Esophagus muscularis mucosa (tissue), 4 donors: ENCODE measurements at regions not wholly inside any gene's neighbourhood (a gene's known extent, or its start where the extent isn't known, plus 50 kb on each side); places are given as distances from the start of the nearest gene placed in this dataset.
A peak's percentile ranks its signal among the peaks of the same experiment; 100 is the strongest.

Experiments
- DNase-seq: peaks from one replicate; pipeline ENCODE4 v3.0.0-alpha.2; 2017; ENCODE audit errors: extremely low spot score
- H3K27ac ChIP-seq, 4 donors: fragments of 200-600 bp; sonication (generic); replicated peaks in 1 of 4; 1 replicate in 3 of 4; 2 replicates in 1 of 4; pipeline ENCODE4 v1.5.1; 2016 to 2019; ENCODE audit warnings: mild to moderate bottlenecking in 1 of 4
- H3K27me3 ChIP-seq, 4 donors: fragments of 200-600 bp; sonication (generic); one replicate each; pipeline versions ENCODE4 v1.5.1 to v1.6.0; 2016 to 2019
- H3K36me3 ChIP-seq, 4 donors: fragments of 200-600 bp; sonication (generic); one replicate each; pipeline ENCODE4 v1.5.1; 2016 to 2019
- H3K4me1 ChIP-seq, 4 donors: fragments of 200-600 bp; sonication (generic); one replicate each; pipeline ENCODE4 v1.5.1; 2016 to 2019
- H3K4me3 ChIP-seq, 4 donors: fragments of 200-600 bp; sonication (generic); 1 replicate in 2 of 4; 2 replicates in 2 of 4; pipeline ENCODE4 v1.5.1; 2016 to 2019; ENCODE audit warnings: mild to moderate bottlenecking in 4 of 4, moderate library complexity in 1 of 4
- H3K9me3 ChIP-seq, 4 donors: fragments of 200-600 bp; sonication (generic); 1 replicate in 3 of 4; 2 replicates in 1 of 4; pipeline ENCODE4 v1.5.1; 2016 to 2019
- CTCF ChIP-seq, 3 experiments: fragments of 200-600 bp in 2 of 3; fragments of 450-650 bp in 1 of 3; sonication (generic) in 2 of 3; IDR thresholded peaks; one replicate each; pipeline ENCODE4 v1.5.1; 2017 to 2019; ENCODE audit warnings: antibody characterized with exemption in 3 of 3, mild to moderate bottlenecking in 2 of 3, moderate library complexity in 1 of 3
- EP300 ChIP-seq: sonication (generic); formaldehyde crosslinking; IDR thresholded peaks from one replicate; pipeline ENCODE4 v1.6.1; 2017; ENCODE audit warnings: antibody characterized with exemption
- POLR2A ChIP-seq: fragments of 450-650 bp; IDR thresholded peaks from one replicate; pipeline ENCODE4 v1.6.1; 2017; ENCODE audit warnings: antibody characterized with exemption, moderate library complexity, mild to moderate bottlenecking, low read depth
- POLR2AphosphoS5 ChIP-seq, 2 donors: sonication (generic); formaldehyde crosslinking; IDR thresholded peaks; one replicate each; pipeline ENCODE4 v1.6.1; 2017; ENCODE audit warnings: antibody characterized with exemption in 2 of 2
- WGBS: methylation state at CpG from one replicate; pipeline ENCODE4 v1.1.5; 2018; 5-methylcytosine and 5-hydroxymethylcytosine counted together
- intact Hi-C: fragments of 100-400 bp; cut with DNase I; formaldehyde crosslinking; loops from one replicate; pipeline ENCODE4 v1.15.1; 2023

DNA sequence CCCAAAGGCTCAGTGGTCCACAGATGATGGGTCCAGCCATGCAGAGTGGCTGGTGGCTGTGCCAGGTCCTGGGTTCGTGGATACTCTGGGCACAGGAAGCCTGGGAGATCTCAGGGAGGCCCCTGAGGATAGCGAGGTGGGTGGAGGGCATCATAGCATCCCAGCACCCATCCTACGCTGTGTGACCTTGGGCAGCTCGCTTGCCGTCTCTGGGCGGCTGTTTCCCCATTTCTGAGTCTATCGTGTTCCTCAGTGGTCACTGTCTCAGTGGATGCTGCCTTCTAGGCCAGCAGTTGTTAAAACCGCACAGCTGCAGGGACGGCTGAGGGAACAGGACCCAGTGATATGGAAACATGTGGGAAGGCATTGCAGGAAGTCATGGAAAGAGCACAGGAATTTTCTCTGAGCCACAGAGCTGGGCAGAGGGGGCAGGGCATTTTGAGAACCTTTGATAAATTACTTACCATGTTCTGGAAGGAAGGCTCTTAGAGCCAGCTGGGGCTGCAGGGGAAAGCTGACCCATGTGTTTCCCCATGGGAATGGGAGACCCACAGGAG lies 86.4 kb upstream of the COL5A1 start:
- 80% methylated on average over 6 of the region's 9 CpGs for WGBS
- Histone ChIP-seq H3K9me3 (no peaks in the 10 kb centered on the region), H3K27ac (no peak overlapping the region), H3K27me3 (no peaks in the 10 kb centered on the region), H3K36me3 (no peaks in the 10 kb centered on the region), H3K4me3 (no peak overlapping the region), H3K4me1 (peaks cover 3 to 32% (median 24%) of the 10 kb centered on the region in 4 donors)
- intact Hi-C loops, result no loop called here
- no peak for TF ChIP-seq POLR2AphosphoS5 (IDR thresholded peaks at IDR 0.05)
- TF ChIP-seq CTCF (IDR thresholded peaks at IDR 0.05), result no peak
- no peak for TF ChIP-seq EP300
- TF ChIP-seq POLR2A, result no peak
- DNase-seq, result no peak

- DNase-seq, result no peak
- Histone ChIP-seq H3K36me3 (no peaks in the 10 kb centered on the region), H3K9me3 (no peaks in the 10 kb centered on the region), H3K27me3 (no peaks in the 10 kb centered on the region), H3K4me1 (peaks cover 3 to 32% (median 24%) of the 10 kb centered on the region in 4 donors), H3K27ac (no peak overlapping the region), H3K4me3 (no peak overlapping the region)
- TF ChIP-seq CTCF (IDR thresholded peaks at IDR 0.05), result no peak
- TF ChIP-seq POLR2AphosphoS5 (IDR thresholded peaks at IDR 0.05), result no peak
- no peak for TF ChIP-seq POLR2A
- no peak for TF ChIP-seq EP300
- 83% methylated on average over 15 of the region's 15 CpGs for WGBS
- intact Hi-C loops, result no loop called here
Observed at GRCh38 chr9:134556531-134557068, 85.0 kb upstream of the COL5A1 start.

DNA sequence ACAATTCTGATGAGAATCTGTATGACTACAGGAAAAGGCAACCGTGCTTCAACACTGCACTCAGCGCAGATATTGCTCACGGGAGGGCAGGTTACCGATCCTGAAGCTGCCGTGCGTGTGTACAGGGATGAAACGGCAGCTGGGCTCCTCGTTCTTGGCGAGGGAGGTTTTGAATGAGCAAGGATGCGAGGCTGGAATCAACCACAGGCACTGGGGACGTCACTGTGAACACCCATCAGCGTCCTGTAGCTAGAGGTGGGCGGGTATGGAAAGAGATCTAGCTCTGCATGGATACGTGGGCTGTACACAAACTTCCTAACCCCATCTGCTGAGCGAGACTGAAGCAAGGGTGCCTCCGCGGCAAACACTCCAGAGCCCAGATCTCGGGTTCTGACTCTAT lies 84.3 kb upstream of the COL5A1 start:
- intact Hi-C loops, result no loop called here
- Histone ChIP-seq H3K27me3 (no peaks in the 10 kb centered on the region), H3K36me3 (no peaks in the 10 kb centered on the region), H3K4me1 (peaks cover 3 to 27% (median 19%) of the 10 kb centered on the region in 4 donors), H3K4me3 (no peak overlapping the region), H3K27ac (no peak overlapping the region), H3K9me3 (no peaks in the 10 kb centered on the region)
- WGBS, result 87% methylated on average over 18 of the region's 18 CpGs
- TF ChIP-seq POLR2AphosphoS5 (IDR thresholded peaks at IDR 0.05), result no peak
- no peak for TF ChIP-seq EP300
- TF ChIP-seq POLR2A, result no peak
- TF ChIP-seq CTCF (IDR thresholded peaks at IDR 0.05), result no peak
- peak; percentile 91 for DNase-seq

DNA sequence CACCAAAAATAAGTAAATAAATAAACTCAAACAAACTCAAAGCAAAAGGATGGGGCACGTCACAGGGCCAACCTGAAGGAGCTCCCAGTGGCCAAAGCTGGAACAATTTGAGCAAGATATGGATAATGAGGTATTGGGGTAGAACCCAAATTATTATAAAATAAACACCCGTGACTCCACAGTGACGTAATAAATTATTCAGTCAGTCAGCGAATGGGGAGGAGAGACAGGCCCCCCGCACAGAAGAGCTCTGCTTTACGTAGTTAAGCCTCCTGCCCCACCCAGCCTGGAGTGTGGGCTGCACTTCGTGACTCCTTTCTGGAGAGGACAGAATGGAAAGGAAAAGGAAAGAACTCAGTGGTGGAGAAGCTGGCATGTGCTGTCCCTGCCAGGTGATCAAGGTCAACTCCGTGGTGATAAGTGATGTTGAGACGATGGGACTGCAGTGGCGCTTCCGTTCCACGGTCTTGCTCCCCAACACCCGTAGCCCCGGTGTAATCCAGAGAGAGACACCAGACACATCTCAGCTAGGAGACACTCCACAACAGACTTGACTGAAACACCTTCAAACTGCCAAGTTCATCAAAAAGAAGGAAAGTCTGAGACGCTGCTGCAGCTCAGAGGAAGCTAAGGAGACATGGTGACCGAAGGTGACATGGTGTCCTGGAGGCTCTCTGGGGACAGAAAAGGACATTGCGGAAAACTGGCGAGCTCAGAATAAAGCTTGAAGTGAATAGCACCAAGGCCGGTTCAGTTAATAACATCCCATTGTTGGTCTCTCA lies 83.3 kb upstream of the COL5A1 start:
- WGBS, result 93% methylated on average over 19 of the region's 19 CpGs
- intact Hi-C loops, result no loop called here
- H3K9me3 ChIP-seq, result no peaks in the 10 kb centered on the region
- DNase-seq, result peak; percentile 89
- no peak overlapping the region for H3K27ac ChIP-seq
- no peak overlapping the region for H3K4me3 ChIP-seq
- H3K4me1 ChIP-seq, result peaks cover 3 to 20% (median 9%) of the 10 kb centered on the region in 4 donors
- no peaks in the 10 kb centered on the region for H3K36me3 ChIP-seq
- TF ChIP-seq POLR2AphosphoS5 (IDR thresholded peaks at IDR 0.05) (no peak), POLR2A (no peak), EP300 (no peak), CTCF (IDR thresholded peaks at IDR 0.05) (no peak)
- no peaks in the 10 kb centered on the region for H3K27me3 ChIP-seq
